Fibroblast of skin of left biceps (primary cell): ENCODE measurements at regions not wholly inside any gene's neighbourhood (a gene's known extent, or its start where the extent isn't known, plus 50 kb on each side); places are given as distances from the start of the nearest gene placed in this dataset.

ENCODE experiments used
- DNase-seq, 2 experiments: peaks; one replicate each; pipeline ENCODE4 v3.0.0-alpha.2; 2013; ENCODE audit warnings: low read depth in 2 of 2

DNA sequence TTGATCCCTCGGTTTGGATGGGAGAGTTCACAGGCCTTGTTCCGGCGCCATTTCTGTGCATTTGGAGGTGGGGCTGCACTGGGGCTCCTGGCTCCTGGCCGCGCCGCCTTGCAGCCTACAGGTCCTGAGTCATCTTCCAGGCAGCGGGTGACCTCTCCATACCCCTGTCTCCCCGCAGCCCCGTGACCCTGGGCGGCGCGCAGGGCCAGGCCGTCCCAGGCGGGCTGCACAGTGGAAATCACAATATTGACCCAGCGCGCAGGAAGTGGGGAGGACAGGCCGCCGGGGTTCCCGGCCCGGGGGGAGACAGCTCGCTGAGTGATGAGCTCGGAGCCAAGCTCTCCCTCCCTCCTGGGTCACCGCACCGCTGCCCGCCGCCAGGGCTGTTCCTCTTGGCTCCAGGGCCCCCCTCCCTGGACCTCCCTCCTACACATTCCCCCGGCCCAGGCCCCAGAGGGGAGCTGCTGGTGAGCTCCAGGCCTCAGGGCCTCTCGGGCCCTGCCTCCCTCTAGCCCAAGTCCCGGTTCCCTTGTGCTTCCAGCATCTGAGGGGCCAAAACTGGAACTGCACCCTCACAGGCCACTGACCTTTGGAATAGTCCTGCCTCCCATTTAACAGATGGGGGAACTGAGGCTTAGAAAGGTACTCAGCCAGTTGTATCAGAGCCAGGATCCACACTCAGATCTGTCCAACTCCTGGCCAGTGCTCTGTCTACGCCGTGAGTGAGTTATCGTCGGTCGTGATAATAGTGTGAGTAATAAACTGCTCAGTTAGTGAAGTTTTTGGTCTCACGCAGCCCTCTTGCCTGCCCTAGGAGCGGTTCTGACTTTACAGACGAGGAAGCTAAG is 142.9 kb upstream of the WNT4 start:
- DNase-seq = no peak

DNA sequence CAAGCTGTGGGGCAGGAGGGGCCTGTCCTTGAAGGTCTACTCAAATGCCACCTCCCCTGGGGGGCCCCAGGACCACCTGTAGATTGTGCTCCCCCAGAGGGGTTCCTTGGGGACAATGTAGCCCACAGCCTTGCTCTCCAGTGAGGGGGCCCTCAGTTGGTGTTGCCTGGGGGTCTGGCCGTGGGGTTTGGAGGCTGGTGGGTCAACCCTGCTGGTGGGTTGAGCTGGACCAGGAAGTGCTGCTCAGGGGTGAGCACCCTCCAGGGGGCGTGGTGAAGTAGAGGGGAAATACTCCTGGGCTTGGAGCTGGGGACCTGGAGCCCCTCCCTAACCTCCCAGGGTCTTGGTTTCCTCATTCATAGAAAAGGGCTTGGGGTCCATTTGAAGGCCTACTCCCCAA is 143.6 kb upstream of the WNT4 start:
- no peak for DNase-seq

DNA sequence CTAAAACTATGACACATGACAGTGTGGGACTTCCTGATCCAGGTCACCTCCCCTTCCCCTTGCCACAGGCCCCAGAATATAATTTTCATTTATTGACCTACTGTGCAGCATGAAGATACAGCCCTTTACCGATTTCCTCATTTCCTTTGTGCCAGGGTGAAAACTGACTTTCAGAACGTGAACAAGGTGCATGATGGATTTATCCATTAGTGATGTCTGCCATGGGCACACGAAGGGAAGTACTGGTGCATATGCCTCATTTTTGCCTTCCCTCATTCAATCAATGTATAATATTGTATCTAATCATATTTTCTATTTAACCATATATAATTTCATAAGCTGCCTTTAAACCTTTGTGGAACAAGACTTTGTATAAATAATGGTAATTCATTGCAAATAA is 144.4 kb upstream of the WNT4 start:
- no peak for DNase-seq

DNA sequence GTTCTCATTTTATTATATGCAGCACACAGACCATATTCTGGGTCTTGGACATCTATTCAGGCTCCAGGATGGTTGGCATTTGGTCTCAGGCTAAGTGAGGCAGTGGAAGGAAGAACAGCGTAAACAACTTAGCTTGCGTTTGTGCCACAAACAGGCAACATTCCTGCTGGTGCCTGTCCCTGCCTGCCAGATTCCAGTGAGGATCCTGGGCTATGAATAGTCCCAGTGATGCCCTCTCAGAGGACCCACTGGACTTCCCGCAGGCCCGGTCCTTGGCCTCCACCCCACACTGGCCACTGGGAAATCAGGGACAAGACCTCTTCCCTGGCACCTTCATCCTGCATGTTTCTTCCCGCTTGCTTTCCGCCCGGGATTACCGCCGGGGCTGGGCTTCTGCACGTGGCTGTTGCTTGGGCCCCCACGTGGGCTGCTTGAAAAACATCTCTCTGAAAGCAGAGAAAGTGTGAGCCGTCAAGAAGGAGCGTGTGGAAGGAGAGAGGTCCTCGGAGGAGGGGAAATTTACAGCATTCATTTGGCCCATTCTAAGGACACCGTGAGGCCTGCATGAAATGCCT is 145.1 kb upstream of the WNT4 start:
- no peak for DNase-seq

DNA sequence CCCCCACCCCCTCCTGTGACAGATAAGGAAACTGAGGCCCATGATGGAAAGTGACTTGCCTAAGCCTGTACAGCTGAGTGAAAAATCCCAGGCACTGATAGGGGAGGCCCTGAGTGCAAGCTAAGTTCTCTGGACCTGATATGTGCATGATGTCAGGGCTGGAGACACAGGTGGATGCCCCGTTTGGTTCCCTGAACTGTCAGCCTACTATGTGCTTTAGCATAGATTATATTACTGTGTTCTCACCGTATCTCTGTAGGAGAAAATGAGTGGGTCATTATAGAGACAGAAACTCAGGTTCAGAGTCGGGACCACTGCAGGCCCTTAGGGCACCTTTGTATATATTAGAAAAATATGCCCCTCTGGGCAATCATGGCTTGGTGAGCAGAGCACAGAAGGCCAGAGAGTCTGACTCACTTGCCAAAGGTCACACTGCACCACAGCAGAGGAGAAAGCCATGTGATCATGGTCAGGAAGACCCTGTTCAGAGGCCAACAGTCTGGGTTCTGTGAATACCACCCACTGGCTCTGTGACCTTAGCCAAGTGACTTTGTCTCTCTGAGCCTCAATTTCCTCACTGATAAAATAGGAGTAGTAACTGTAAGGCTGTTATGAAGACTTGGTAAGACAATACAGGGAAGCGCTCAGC is 145.8 kb upstream of the WNT4 start:
- DNase-seq = no peak

DNA sequence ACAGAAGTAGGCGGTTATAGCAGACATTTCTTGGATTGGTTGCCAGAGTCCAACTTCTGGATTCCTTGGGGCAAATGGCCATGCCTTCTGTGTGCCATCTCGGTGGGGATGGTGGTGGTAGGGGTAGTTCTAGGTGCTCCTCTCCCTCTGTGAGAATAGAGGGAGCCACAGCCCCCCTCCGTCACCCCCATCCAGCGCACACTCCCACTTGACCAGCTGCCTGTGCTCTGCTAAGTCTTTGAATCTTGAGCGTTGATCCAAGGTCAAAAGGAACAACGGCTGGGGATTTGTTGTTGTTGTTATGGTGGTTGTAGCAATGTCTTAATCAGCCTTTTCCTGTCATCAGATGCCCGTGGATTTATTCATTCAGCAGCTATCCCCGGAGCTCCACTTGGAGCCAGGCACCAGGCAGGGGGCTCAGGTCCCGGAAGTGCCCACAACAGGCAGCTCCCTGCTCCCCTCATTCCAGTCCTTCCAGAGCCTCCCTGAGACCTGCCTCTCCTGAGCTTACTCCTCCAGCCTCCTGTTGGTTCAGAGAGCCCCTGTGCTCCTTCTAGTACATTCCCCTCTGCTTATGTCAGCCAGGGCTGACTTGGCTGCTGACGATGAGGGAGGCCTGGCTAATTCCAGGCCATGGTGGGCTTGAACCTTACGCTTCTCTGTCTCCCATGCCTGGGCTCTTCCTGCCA is 146.6 kb upstream of the WNT4 start:
- no peak for DNase-seq

DNA sequence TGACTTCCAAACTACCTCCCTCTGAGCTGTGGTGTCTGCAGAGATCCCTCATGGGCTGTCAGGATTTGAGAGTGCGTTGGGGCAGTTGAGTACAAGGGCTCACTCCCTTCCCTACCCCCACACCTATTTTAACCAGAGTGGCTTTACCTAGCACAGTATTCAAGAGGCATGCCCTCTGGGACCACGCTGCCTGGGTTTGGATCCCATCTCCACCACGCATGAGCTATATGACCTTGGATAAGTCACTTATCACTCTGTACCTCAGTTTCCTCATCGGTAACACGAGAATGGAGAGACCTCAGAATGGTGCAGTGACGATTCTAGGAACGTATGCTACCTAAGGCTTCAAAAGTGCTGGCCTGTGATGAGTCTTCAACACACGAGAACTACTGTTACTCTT is 147.3 kb upstream of the WNT4 start:
- DNase-seq = no peak

DNA sequence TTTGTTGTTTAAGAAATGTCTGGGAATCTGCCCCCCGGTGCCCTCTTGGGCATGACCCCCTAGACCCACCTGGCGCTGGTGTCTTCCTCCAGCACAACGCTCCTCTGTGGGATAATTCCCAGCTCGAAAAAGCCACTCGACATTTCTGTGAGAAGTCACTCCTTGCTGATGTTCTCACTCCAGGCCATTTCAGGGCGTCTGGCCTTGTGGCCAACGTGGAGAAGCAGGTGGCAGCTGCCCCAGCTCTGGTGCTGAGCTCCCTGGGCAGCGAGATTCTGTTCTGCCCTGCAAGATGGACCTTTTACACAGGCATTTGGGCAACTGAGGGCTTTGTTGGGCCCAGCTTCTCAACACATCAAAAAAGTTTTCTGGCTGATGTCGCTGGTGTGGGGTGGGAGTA is 147.7 kb upstream of the WNT4 start:
- DNase-seq = no peak

DNA sequence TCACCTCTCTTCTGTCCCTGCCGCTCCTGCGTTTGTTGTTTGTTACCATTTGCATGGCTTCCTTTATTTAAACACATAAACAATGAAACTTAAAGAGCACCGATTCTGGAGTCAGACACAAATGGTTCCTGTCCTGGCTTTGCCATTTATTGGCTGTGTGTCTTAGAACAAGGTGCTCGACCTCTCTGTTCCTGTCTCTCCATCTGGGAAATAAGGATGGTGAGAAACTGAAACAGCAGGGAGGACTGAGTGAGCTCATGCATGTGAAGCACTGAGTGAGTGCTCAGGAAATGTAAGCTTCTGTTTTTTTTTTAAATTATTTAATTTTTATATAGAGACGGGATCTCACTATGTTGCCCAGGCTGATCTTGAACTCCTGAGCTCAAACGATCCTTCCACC is 148.2 kb upstream of the WNT4 start:
- no peak for DNase-seq

DNA sequence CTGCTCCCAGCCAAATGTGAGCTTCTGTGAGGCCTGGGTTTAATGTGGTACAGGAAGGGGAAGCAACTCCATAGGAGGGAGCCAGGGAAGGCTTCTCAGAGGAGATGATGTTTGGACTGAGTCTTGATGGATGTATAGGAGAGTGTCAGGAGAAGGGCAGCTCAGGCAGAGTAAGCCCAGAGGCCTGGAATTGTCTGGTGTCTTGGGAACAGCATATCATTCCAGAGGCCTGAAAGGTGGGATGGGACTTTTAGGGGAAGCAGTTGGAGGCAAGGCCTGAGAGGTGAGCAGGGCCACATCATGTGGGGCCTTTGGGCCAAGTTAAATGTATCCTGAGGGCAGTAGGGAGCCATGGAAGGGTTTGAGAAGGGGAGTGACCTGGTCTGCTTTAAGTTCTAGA is 148.6 kb upstream of the WNT4 start:
- no peak for DNase-seq

DNA sequence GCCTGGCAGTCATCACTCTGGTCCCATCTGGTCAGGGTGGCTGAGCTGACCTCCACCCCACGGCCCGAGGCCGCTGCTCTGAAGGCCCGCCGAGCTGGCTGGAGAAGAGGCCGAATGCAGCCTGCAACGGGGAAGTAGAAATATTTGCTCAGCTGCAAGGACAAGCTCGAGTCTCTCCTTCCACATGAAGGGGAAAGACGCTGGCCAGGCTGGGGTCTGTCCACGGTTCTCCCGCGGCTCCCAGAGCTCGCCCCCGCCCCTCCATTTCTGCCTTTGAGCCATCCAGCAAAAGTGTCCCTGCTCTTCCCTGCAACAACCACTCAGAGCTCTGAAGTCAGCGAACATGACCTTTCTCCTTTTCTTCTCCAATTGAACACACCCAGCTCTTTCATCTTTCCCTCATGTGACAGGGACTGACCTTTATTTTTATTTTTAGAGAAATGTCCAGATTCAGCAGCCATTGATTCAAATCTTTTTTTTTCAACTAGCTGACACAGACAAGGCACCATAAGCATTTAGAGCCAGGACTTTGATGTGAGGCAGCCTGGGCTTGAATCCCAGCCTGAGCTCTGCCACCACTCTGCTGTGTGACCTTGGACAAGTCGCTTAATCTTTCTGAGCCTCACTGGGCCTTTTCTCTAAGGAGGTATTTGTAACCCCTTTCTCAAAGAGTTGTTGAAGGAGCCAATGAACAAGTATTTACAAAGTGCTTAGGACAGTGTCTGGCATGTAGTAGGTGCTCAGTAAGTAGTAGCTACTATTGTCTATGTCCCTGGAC is 149.3 kb upstream of the WNT4 start:
- no peak for DNase-seq

DNA sequence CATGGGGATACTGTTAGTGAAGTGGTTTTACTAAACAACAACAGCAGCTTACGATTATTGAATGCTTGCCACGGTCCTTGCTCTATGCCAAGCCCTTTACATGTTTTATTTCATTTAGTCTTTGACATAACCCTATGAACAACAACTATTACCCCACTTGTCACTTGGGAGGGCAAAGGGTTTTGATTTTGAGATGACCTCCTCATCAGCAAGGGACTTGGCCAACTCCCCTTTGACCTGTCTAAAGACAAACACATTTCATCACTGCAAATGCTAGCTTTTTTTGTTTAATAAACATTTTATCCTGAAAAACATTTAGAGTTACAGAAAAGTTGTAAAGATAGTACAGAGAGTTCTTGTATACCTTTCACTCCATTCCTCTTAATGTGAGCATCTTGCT is 152.5 kb upstream of the WNT4 start:
- DNase-seq = no peak

DNA sequence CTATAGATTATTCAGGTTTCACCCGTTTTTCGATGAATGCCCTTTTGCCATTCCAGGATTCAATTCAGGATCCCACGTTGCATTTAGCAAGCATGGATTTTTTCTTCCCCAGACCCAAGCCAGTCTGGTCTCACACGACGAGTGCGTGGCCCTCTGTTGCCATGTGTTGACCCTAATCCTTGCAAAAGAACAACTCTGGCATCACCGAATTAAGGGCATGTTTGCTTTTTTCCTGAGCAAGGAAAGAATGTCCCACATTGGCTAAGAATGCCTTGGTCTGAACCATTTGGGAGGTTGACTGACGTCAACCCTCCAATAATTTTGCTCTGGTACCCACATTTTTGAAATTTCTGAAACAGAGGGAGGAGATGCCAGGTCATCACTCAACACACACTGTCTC is 153.0 kb upstream of the WNT4 start:
- no peak for DNase-seq

DNA sequence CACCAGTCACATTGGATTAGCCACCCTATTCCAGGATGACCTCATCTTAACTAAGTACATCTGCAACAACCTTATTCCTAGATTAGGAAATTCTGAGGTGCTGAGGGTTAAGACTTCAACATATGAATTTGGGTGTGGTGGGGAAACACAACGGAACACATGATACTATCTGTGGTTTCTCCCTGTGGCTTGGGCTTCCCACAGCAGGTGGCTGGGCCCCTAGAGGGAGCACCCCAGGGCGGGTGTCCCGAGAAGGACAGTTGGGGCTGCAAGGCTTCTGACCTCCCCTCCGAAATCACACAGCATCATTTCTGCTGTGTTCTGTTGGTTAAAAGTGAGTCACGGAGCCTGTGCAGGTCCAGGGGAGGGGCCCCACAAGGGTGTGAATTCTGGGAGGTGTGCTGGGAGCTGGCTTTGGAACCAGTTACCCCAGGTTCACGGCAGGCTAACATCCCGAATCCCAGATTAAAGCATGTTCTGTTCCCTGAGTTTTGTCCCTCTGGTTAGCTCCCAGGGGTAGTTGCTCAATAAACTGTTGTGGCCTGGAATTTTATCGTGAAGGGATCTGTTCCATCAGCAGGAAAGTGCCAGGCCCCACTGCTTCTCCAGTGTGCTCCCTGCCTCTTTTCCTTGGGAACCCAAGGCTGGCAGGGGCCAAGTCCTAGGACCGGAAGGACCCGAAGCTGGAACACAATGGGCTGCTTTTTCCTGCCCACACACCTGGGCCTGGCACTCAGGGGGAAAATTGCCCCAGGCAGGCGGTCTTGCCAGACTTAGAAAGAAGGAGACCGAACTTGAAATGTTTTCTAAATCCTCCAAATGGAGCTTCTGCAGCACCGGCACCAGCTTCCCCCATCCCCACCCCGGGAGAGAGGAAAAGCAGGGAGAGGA is 154.0 kb upstream of the WNT4 start:
- no peak for DNase-seq

DNA sequence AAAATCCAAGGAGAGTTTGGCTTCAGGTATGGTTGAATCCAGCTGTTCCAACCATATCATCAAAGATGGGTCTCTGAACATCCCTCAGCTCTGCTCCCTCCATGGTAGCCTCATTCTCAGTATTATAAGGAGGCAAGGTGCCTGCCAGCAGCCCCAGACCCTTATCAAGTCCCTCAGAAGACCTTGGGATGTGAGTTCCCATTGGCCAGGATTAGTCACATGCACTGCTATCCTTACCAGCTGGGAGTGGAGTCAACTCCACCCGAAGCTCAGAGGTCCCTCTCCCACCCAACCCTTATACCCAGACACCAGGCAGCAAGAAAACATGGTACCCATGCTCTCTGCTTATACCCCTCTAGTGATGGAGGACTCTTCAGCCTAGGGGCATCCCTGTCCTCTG is 153.7 kb upstream of the ZBTB40 start:
- DNase-seq = no peak

DNA sequence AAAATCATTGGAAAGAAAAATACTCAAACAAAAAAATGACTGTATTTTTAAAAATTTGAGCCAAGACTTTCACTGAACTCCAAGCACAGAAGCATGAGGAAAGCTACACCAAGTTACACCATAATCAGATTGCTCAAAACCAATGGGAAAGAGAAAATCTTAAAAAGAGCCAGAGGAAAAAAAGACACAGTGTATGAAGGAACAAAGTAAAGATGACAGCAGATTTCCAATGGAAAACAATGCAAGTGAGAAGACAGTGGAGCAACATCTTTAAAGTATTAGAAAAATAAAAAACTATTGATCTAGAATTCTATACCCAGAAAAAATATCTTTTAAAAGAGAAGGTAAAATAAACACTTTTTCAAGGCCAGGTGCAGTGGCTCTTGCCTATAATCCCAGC is 147.8 kb upstream of the ZBTB40 start:
- DNase-seq = no peak

DNA sequence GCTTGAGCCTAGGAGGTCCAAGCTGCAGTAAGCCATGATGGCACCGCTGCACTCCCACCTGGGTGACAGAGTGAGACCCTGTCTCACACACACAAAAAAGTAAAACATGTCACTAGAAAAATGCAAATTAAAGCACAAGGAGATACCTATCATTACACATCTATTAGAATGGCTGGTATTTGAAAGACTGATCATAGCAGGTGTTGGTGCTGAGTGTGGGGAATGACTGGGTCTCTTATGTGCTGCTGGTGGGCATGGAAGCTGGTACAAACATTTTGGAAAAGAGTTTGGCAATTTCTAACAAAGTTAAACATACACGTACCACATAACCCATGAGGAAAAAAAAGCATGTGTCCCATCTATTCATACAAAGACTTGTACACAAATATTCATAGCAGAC is 142.1 kb upstream of the ZBTB40 start:
- no peak for DNase-seq

DNA sequence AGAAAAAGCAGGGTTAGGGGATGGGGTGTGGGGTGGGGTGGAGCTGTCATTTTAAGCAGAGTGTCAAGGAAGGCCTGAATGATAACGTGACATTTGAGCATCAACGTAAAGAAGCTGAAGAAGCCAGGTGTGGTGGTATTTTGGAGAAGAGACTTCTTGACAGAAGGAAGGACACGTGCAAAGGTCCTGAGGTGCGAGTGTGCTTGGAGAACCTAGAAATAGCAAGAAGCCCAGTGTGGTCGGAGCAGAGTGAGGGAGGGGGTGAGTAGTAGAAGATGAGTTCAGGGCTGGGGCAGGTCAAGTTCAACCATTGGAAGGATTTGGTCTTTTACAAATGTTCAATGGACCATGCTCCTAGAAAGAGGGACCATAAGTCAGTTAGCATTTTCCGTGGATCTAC is 140.2 kb upstream of the ZBTB40 start:
- no peak for DNase-seq

DNA sequence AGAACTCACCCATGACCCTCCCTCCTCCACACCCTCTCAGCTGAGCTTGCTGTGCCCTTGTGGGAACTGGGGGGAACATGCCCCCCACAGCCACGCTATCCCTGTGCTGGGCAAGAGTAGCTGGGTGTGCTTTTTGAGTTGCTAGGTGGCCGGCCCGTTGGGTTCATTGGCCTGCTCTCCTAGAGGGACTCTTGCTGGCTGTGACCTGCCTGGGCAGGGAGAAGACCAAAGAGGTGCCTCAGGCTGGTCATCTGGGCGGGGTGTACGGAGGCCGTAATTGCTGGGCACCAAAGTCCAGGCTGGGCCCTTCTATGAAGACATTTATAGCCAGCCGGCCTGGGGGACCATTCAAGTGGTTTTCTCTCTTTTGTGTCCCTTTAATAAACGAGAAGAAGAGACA is 138.3 kb upstream of the ZBTB40 start:
- DNase-seq = no peak

DNA sequence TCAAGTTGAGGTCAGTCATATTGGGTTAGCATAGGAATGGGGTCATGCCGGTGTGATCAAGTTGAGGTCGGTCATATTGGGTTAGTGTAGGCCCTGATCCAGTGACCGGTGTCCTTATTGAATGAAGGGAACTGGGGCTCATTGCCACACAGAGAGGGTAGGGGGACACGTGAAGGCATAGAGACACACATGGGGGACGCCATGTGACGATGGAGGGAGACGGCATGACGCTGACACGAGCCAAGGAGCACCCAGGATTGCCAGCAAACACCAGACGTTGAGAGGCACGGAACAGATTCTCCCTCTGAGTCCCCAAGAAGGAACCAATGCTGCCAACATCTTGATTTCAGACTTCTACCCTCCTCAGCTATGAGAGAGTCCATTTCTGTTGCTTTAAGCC is 136.9 kb upstream of the ZBTB40 start:
- DNase-seq = no peak
